Stomach (tissue), 8 donors: ENCODE measurements at regions not wholly inside any gene's neighbourhood (a gene's known extent, or its start where the extent isn't known, plus 50 kb on each side); places are given as distances from the start of the nearest gene placed in this dataset.
"Not testable (repeated sequence)": the region's sequence is repeated elsewhere in the genome, so short reads cannot be mapped to it uniquely, and the experiment has no call there.

Experiments
- DNase-seq, 2 donors: peaks; one replicate each; pipeline versions ENCODE4 v3.0.0 to v3.0.0-alpha.2; 2013 to 2019
- H3K27ac ChIP-seq, 5 donors: fragments of 200-600 bp in 4 of 5; sonication (generic) in 4 of 5; one replicate each; pipeline ENCODE4 v1.5.1; 2013 to 2019; ENCODE audit warnings: mild to moderate bottlenecking in 1 of 5, moderate library complexity in 1 of 5
- H3K27me3 ChIP-seq, 3 donors: fragments of 200-600 bp; sonication (generic); one replicate each; pipeline ENCODE4 v1.5.1; 2017 to 2019; ENCODE audit warnings: mixed run types in 1 of 3
- H3K36me3 ChIP-seq, 4 donors: fragments of 200-600 bp; sonication (generic); 1 replicate in 3 of 4; 2 replicates in 1 of 4; pipeline ENCODE4 v1.5.1; 2016 to 2019
- H3K4me1 ChIP-seq, 4 donors: fragments of 200-600 bp; sonication (generic); one replicate each; pipeline ENCODE4 v1.5.1; 2016 to 2019
- H3K4me3 ChIP-seq, 4 donors: fragments of 200-600 bp; sonication (generic) in 3 of 4; one replicate each; pipeline ENCODE4 v1.5.1; 2016 to 2019; ENCODE audit warnings: mild to moderate bottlenecking in 1 of 4
- H3K9me3 ChIP-seq, 4 donors: fragments of 200-600 bp; sonication (generic); one replicate each; pipeline ENCODE4 v1.5.1; 2016 to 2019
- EP300 ChIP-seq: sonication (generic); formaldehyde crosslinking; IDR thresholded peaks from one replicate; pipeline ENCODE4 v1.6.1; 2017; ENCODE audit warnings: antibody characterized with exemption
- POLR2A ChIP-seq, 4 donors: fragments of 450-650 bp; IDR thresholded peaks; one replicate each; pipeline ENCODE4 v1.6.1; 2016; ENCODE audit warnings: antibody characterized with exemption in 4 of 4, control low read depth in 2 of 4, mild to moderate bottlenecking in 1 of 4, moderate library complexity in 1 of 4
- POLR2AphosphoS5 ChIP-seq, 3 donors: sonication (generic); formaldehyde crosslinking; IDR thresholded peaks; one replicate each; pipeline ENCODE4 v1.6.1; 2016; ENCODE audit warnings: antibody characterized with exemption in 3 of 3
- WGBS, 5 donors: extraction: QIAGEN DNeasy Blood & Tissue Kit in 3 of 5; methylation state at CpG; one replicate each; pipeline versions ENCODE4 v1.1.5 to v1.1.7; 2013 to 2018; 5-methylcytosine and 5-hydroxymethylcytosine counted together
- intact Hi-C: fragments of 100-400 bp; cut with DNase I; formaldehyde crosslinking; loops from one replicate; pipeline ENCODE4 v1.15.1; 2023; ENCODE audit warnings: low total_unique reads
- TF ChIP-seq, protein P1 (sequence below), 7 experiments: fragments of 450-650 bp in 4 of 7; fragments of 200-600 bp in 3 of 7; sonication (generic) in 3 of 7; IDR thresholded peaks; one replicate each; pipeline ENCODE4 v1.5.1; 2016 to 2019; ENCODE audit warnings: antibody characterized with exemption in 7 of 7, control low read depth in 2 of 7, mild to moderate bottlenecking in 1 of 7
- donor health status: healthy with polysubstance abuse.
- donor health status: Bipolar disorder and iron deficiency.
- donor health status: healthy.

DNA sequence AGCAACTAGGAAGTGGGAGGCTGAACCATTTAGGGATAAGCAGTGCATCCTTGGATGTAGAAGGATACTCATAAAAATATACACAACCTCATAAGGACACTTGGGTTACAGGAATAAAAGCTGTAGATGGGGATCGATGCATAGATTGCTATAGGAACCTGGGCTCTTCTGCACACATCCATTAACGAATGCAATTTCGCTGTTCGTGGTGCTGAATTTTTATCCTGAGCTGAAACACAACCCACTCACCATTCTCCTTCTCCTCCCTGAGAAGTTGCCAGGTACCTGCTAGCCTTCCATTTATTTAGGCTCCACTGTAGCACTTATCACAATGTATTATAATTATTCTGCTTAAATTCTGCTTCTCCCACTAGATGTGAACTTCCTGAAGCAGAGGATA, 320.6 kb upstream of the BRINP1 start:
- TF ChIP-seq EP300 (no peak), POLR2AphosphoS5 (IDR thresholded peaks at IDR 0.05) (no peak), POLR2A (IDR thresholded peaks at IDR 0.05) (no peak)
- TF ChIP-seq, protein P1, sequence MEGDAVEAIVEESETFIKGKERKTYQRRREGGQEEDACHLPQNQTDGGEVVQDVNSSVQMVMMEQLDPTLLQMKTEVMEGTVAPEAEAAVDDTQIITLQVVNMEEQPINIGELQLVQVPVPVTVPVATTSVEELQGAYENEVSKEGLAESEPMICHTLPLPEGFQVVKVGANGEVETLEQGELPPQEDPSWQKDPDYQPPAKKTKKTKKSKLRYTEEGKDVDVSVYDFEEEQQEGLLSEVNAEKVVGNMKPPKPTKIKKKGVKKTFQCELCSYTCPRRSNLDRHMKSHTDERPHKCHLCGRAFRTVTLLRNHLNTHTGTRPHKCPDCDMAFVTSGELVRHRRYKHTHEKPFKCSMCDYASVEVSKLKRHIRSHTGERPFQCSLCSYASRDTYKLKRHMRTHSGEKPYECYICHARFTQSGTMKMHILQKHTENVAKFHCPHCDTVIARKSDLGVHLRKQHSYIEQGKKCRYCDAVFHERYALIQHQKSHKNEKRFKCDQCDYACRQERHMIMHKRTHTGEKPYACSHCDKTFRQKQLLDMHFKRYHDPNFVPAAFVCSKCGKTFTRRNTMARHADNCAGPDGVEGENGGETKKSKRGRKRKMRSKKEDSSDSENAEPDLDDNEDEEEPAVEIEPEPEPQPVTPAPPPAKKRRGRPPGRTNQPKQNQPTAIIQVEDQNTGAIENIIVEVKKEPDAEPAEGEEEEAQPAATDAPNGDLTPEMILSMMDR (IDR thresholded peaks at IDR 0.05): no peak
- peaks cover 0 to 8% (median 0%) of the 10 kb centered on the region in 3 donors for H3K27me3 ChIP-seq
- WGBS, 5 donors: 12 to 26% (median 19%) methylated on average over 4 of the region's 4 CpGs
- no peaks in the 10 kb centered on the region for H3K9me3 ChIP-seq
- intact Hi-C loops: no loop called here
- H3K4me1 ChIP-seq: no peaks in the 10 kb centered on the region
- no peak overlapping the region for H3K4me3 ChIP-seq
- no peak overlapping the region for H3K27ac ChIP-seq
- peak in 1 of 2 donors; percentile 32 for DNase-seq
- no peaks in the 10 kb centered on the region for H3K36me3 ChIP-seq

DNA sequence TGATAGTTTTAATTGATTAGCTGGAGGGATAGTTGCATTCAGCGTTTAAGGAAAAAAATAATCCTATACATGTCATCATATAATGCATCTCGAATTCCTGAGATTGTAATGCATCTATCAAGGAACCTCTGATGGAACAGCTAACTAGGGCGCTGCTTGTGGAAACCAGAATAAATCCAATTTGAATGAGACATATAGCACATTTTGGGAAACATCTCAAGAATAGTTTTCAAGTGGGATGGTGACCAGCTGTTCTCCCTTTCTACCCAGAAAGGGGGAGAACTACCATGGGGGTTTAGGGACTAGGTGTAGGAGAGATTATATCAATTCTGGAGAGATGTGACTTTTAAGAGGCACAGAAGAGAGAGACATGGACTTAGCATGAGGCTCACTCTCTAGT, 319.3 kb upstream of the BRINP1 start:
- no peaks in the 10 kb centered on the region for H3K27me3 ChIP-seq
- H3K27ac ChIP-seq: no peak overlapping the region
- 53 to 67% (median 59%) methylated on average over 3 of the region's 3 CpGs for WGBS, 5 donors
- TF ChIP-seq POLR2AphosphoS5 (IDR thresholded peaks at IDR 0.05): no peak
- no peak for TF ChIP-seq POLR2A (IDR thresholded peaks at IDR 0.05)
- TF ChIP-seq, protein P1 (IDR thresholded peaks at IDR 0.05): no peak
- TF ChIP-seq EP300: no peak
- H3K9me3 ChIP-seq: no peaks in the 10 kb centered on the region
- no peak overlapping the region for H3K4me3 ChIP-seq
- H3K36me3 ChIP-seq: no peaks in the 10 kb centered on the region
- H3K4me1 ChIP-seq: no peaks in the 10 kb centered on the region
- intact Hi-C loops: no loop called here
- no peak for DNase-seq

DNA sequence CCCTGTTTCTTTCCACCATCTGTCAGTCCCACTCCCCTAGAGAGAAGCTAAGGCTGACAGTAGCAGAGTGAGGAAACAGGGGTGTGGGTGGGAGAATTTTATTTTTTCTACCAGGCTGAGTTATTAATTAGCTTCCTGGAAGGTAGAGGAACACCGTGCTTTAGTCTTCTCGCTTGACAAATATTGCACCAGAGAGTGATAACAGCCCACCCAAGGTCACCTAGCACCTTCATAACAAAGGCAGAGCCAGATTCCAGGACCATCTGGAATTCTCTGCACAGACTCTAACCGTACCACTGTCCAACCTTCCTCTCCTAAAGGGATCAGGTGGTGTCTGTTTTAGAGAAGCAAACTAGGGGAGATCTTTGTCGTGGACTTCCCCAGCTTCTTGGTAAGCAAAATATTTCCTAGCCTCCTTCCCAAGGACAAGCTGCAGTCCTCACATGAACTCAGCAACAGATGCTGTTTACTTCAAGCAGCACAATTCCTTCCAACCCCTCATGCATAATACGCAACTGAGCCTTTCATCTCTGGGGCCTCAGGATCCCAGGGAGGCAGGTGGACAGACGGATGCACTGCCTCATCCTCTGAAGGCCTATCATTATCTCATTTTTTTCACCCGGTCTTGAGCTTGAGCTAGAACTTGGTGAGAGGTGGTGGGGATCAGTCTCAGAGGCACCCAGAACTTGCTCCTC, 308.7 kb upstream of the BRINP1 start:
- H3K4me3 ChIP-seq: no peak overlapping the region
- no peaks in the 10 kb centered on the region for H3K36me3 ChIP-seq
- H3K4me1 ChIP-seq: no peaks in the 10 kb centered on the region
- TF ChIP-seq POLR2A (IDR thresholded peaks at IDR 0.05): no peak
- no peak for TF ChIP-seq POLR2AphosphoS5 (IDR thresholded peaks at IDR 0.05)
- TF ChIP-seq, protein P1 (IDR thresholded peaks at IDR 0.05): no peak
- no peak for TF ChIP-seq EP300
- no peaks in the 10 kb centered on the region for H3K9me3 ChIP-seq
- no peak for DNase-seq
- intact Hi-C loops: no loop called here
- H3K27ac ChIP-seq: no peak overlapping the region
- no peaks in the 10 kb centered on the region for H3K27me3 ChIP-seq
- 53 to 60% (median 58%) methylated on average over 7 of the region's 7 CpGs for WGBS, 5 donors

DNA sequence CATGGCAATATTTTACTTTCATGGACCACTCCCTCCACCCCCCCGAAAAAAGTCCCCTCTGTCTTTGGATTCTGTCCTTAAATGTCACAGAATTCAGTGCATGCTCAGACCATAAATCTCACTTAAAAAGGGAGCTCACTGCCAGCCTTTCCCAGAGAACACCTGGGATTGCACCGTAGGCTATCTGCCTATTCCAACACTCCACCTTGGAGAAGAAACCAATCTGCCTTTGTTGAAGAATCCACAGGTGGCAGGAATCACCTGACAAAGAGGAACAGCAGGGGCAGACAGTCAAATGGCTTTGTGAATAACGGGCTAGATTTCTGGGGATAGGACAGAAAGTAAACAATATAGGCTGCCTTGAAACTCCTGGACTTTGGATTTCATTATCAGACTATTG, 306.7 kb upstream of the BRINP1 start:
- no peak overlapping the region for H3K27ac ChIP-seq
- H3K9me3 ChIP-seq: no peaks in the 10 kb centered on the region
- TF ChIP-seq EP300: no peak
- no peak for DNase-seq
- no peak overlapping the region for H3K4me3 ChIP-seq
- intact Hi-C loops: no loop called here
- 32 to 44% (median 40%) methylated on average over 3 of the region's 3 CpGs for WGBS, 5 donors
- no peaks in the 10 kb centered on the region for H3K4me1 ChIP-seq
- no peaks in the 10 kb centered on the region for H3K27me3 ChIP-seq
- no peaks in the 10 kb centered on the region for H3K36me3 ChIP-seq

DNA sequence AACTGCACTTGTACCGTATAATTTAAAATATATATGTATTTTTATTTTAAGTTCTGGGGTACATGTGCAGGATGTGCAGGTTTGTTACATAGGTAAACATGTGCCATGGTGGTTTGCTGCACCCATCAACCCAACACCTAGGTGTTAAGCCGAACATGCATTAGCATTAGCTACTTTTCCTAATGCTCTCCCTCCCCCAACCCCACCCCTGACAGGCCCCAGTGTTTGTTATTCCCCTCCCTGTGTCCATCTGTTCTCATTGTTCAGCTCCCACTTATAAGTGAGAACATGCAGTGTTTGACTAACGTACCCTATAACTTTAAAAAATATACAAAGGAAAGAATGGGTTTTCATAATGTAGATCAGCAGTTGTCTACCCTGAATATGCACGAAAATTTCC, 303.5 kb upstream of the BRINP1 start:
- DNase-seq, intact Hi-C loops, H3K4me1 ChIP-seq, H3K9me3 ChIP-seq, H3K27ac ChIP-seq, H3K4me3 ChIP-seq, H3K27me3 ChIP-seq, H3K36me3 ChIP-seq: not testable (repeated sequence)
- 64 to 69% (median 67%) methylated on average over 4 of the region's 4 CpGs for WGBS, 5 donors
